HepG2 (cell line): ENCODE measurements at regions not wholly inside any gene's neighbourhood (a gene's known extent, or its start where the extent isn't known, plus 50 kb on each side); places are given as distances from the start of the nearest gene placed in this dataset.
A peak's percentile ranks its signal among the peaks of the same experiment; 100 is the strongest.

Experiments
- BCL6 ChIP-seq: IDR thresholded peaks from 2 replicates; pipeline ENCODE4 v1.6.1; 2016; ENCODE audit warnings: missing genetic modification reagents, missing compliant biosample characterization
- POGZ ChIP-seq: sonication (generic); formaldehyde crosslinking; IDR thresholded peaks from 2 replicates; pipeline ENCODE4 v1.4.0; 2020; ENCODE audit warnings: mild to moderate bottlenecking, missing genetic modification reagents
- ZFP37 ChIP-seq: sonication (generic); formaldehyde crosslinking; IDR thresholded peaks from 2 replicates; pipeline ENCODE4 v1.4.0; 2020; ENCODE audit warnings: missing genetic modification reagents, borderline replicate concordance
- ZKSCAN1 ChIP-seq: fragments of 150-350 bp; IDR thresholded peaks from 2 replicates; pipeline ENCODE4 v1.6.1; 2014; ENCODE audit warnings: low read length
- ZMAT3 ChIP-seq: sonication (generic); formaldehyde crosslinking; conservative IDR thresholded peaks from 2 replicates; pipeline ENCODE4 v1.7.0; 2021; ENCODE audit warnings: missing genetic modification reagents
- ZNF253 ChIP-seq: sonication (generic); formaldehyde crosslinking; IDR thresholded peaks from 2 replicates; pipeline ENCODE4 v1.8.0; 2022; ENCODE audit warnings: mild to moderate bottlenecking, missing genetic modification reagents, borderline replicate concordance
- ZNF556 ChIP-seq: sonication (generic); formaldehyde crosslinking; IDR thresholded peaks from 2 replicates; pipeline ENCODE4 v1.4.0; 2020; ENCODE audit warnings: mild to moderate bottlenecking, missing genetic modification reagents, borderline replicate concordance
- ZNF768 ChIP-seq: sonication (generic); formaldehyde crosslinking; IDR thresholded peaks from 2 replicates; pipeline ENCODE4 v1.4.0; 2020; ENCODE audit warnings: missing genetic modification reagents
- TF ChIP-seq, protein P1 (sequence below): sonication (generic); formaldehyde crosslinking; IDR thresholded peaks from 2 replicates; pipeline ENCODE4 v1.9.0; 2021; ENCODE audit warnings: mild to moderate bottlenecking, missing genetic modification reagents
- TF ChIP-seq, protein P2 (sequence below): sonication (generic); formaldehyde crosslinking; IDR thresholded peaks from 2 replicates; pipeline ENCODE4 v1.4.0; 2020; ENCODE audit warnings: missing genetic modification reagents
- TF ChIP-seq, protein P3 (sequence below): sonication (generic); formaldehyde crosslinking; IDR thresholded peaks from 2 replicates; pipeline ENCODE4 v1.8.1; 2023; ENCODE audit warnings: mild to moderate bottlenecking, missing genetic modification reagents, borderline replicate concordance

DNA sequence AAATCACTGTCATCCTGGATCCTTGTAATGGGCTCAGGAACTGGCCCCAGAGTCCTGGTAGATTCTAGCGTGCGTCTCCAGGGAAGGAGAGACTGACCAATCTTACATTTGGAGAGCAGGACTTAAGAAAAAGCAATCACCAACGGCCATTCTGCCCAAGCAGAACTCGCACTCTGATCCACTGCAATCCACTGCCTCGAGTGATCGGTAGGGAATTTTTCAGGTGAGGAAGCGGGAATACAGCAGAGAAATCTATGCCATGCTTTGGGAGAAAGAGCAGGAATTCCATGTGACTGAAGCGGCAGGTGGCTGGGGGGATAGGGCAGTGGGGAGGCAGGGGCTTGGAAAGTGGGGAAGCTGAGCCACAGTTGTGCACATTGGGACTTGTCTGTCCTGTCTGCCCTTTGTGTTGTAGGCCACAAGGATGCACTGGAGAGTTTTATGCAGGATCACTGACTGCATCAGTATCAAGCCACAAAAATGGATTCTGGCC lies 143.9 kb upstream of the HS3ST2 start (continued):
- TF ChIP-seq, protein P1, sequence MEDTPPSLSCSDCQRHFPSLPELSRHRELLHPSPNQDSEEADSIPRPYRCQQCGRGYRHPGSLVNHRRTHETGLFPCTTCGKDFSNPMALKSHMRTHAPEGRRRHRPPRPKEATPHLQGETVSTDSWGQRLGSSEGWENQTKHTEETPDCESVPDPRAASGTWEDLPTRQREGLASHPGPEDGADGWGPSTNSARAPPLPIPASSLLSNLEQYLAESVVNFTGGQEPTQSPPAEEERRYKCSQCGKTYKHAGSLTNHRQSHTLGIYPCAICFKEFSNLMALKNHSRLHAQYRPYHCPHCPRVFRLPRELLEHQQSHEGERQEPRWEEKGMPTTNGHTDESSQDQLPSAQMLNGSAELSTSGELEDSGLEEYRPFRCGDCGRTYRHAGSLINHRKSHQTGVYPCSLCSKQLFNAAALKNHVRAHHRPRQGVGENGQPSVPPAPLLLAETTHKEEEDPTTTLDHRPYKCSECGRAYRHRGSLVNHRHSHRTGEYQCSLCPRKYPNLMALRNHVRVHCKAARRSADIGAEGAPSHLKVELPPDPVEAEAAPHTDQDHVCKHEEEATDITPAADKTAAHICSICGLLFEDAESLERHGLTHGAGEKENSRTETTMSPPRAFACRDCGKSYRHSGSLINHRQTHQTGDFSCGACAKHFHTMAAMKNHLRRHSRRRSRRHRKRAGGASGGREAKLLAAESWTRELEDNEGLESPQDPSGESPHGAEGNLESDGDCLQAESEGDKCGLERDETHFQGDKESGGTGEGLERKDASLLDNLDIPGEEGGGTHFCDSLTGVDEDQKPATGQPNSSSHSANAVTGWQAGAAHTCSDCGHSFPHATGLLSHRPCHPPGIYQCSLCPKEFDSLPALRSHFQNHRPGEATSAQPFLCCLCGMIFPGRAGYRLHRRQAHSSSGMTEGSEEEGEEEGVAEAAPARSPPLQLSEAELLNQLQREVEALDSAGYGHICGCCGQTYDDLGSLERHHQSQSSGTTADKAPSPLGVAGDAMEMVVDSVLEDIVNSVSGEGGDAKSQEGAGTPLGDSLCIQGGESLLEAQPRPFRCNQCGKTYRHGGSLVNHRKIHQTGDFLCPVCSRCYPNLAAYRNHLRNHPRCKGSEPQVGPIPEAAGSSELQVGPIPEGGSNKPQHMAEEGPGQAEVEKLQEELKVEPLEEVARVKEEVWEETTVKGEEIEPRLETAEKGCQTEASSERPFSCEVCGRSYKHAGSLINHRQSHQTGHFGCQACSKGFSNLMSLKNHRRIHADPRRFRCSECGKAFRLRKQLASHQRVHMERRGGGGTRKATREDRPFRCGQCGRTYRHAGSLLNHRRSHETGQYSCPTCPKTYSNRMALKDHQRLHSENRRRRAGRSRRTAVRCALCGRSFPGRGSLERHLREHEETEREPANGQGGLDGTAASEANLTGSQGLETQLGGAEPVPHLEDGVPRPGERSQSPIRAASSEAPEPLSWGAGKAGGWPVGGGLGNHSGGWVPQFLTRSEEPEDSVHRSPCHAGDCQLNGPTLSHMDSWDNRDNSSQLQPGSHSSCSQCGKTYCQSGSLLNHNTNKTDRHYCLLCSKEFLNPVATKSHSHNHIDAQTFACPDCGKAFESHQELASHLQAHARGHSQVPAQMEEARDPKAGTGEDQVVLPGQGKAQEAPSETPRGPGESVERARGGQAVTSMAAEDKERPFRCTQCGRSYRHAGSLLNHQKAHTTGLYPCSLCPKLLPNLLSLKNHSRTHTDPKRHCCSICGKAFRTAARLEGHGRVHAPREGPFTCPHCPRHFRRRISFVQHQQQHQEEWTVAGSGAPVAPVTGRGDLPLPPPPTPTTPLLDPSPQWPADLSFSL (CRISPR knock-in tag): 0 out of 2 replicates have a peak, but pooled peaks have one; percentile 1
- TF ChIP-seq ZNF768 (CRISPR knock-in tag): no peak
- no peak for TF ChIP-seq POGZ
- TF ChIP-seq ZKSCAN1: no peak
- TF ChIP-seq ZNF556 (CRISPR knock-in tag): no peak
- TF ChIP-seq, protein P2, sequence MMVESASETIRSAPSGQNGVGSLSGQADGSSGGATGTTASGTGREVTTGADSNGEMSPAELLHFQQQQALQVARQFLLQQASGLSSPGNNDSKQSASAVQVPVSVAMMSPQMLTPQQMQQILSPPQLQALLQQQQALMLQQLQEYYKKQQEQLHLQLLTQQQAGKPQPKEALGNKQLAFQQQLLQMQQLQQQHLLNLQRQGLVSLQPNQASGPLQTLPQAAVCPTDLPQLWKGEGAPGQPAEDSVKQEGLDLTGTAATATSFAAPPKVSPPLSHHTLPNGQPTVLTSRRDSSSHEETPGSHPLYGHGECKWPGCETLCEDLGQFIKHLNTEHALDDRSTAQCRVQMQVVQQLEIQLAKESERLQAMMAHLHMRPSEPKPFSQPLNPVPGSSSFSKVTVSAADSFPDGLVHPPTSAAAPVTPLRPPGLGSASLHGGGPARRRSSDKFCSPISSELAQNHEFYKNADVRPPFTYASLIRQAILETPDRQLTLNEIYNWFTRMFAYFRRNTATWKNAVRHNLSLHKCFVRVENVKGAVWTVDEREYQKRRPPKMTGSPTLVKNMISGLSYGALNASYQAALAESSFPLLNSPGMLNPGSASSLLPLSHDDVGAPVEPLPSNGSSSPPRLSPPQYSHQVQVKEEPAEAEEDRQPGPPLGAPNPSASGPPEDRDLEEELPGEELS (CRISPR knock-in tag): 0 out of 2 replicates have a peak, but pooled peaks have one; percentile 4
- 0 out of 2 replicates have a peak, but pooled peaks have one; percentile 55 for TF ChIP-seq ZNF253 (CRISPR knock-in tag)
- TF ChIP-seq, protein P3, sequence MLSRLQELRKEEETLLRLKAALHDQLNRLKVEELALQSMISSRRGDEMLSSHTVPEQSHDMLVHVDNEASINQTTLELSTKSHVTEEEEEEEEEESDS (CRISPR knock-in tag): no peak
- TF ChIP-seq ZMAT3 (CRISPR knock-in tag): no peak
- TF ChIP-seq BCL6: no peak
- 0 out of 2 replicates have a peak, but pooled peaks have one; percentile 16 for TF ChIP-seq ZFP37 (CRISPR knock-in tag)
